ENCODE measurements at regions not wholly inside any gene's neighbourhood (a gene's known extent, or its start where the extent isn't known, plus 50 kb on each side); places are given as distances from the start of the nearest gene placed in this dataset.
"Not testable (repeated sequence)": the region's sequence is repeated elsewhere in the genome, so short reads cannot be mapped to it uniquely, and the experiment has no call there.

DNA sequence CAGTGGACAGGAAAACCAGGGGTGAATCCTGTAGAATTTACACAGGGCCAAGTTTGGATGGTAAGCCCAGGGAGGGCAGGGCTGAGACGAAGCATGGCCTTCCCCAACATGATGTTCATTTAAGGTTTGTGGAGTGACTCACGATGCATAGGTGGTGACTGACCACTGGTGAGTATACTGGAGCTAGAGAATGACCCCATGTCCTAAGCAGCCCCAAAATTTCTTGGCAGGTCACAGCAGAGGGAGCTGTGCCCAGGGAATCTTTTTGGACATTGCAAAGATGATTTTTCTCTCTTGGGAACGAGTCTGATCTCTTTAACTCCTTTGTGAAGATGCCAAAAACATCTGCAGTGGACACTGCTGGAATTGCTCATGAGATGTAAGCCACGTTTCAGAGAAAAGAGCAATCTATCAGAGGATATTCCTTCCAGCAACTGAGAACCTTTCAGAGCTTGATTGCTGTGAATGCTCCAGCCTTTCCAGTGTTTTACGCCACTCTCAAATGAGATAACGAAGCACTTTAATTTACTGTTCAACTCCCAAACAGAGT, 135.9 kb upstream of the TRIM73 start:
- not testable (repeated sequence) for H3K4me3 Mint-ChIP-seq, ATAC-seq, H3K9me3 Mint-ChIP-seq, H3K36me3 Mint-ChIP-seq, H3K4me1 Mint-ChIP-seq, H3K27me3 Mint-ChIP-seq, H3K27ac Mint-ChIP-seq

DNA sequence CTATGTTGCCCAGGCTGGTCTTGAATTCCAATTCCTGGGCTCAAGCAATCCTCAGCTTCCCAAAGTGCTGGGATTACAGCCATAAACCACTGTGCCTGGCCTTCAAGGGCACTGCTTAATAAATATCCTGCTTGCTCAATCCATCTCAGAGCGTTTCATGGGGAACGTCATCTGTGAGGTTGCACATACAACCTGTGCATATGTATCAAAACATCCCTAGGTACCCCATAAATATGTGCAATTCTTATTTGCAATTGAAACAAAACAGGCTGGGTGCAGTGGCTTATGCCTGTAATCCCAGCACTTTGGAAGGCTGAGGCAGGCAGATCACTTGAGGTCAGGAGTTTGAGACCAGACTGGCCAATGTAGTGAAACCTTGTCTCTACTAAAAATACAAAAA, 133.8 kb upstream of the TRIM73 start:
- ATAC-seq, H3K27me3 Mint-ChIP-seq, H3K9me3 Mint-ChIP-seq, H3K27ac Mint-ChIP-seq, H3K36me3 Mint-ChIP-seq, H3K4me1 Mint-ChIP-seq, H3K4me3 Mint-ChIP-seq: not testable (repeated sequence)

DNA sequence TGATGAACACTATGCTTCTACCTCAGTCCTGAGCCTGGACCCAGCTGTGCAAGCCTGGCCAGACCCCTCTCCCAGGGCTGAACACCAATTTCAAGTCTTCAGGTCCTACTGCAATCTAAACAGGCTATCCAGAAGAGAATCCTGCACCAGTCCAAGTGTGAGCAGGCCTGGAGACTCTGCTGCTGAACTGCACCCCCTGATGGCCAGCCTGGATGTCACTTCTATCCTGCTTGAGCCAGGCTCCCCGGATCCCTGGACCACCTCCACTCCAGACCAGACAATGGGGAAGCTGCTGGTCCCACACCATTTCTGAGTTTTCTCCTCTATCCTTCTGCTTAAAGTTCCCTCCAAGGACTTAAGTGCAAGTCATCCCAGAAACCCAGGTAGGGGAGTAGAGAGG, 127.3 kb upstream of the TRIM73 start:
- H3K27ac Mint-ChIP-seq, ATAC-seq, H3K9me3 Mint-ChIP-seq, H3K4me3 Mint-ChIP-seq, H3K27me3 Mint-ChIP-seq, H3K36me3 Mint-ChIP-seq, H3K4me1 Mint-ChIP-seq: not testable (repeated sequence)

DNA sequence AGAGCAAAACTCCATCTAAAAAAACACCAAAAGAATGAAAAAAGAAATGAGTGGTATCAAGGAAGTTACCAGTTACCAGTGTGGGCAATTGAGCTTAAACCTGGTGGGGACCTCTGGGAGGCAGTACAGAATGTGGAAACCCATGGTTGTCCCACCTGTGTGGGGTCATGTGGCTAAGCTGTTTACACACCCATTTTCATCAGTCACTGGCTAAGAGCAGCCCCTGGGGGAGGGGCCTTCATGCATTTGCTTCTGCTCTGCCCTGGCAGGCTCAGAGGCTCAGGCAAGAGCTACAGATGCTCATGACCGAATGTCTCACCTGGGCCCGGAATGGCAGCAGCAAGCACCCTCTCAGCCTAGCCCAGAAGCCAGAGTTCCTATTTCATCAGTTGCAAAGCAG, 126.3 kb upstream of the TRIM73 start:
- H3K4me1 Mint-ChIP-seq, H3K4me3 Mint-ChIP-seq, H3K27ac Mint-ChIP-seq, H3K27me3 Mint-ChIP-seq, H3K9me3 Mint-ChIP-seq, H3K36me3 Mint-ChIP-seq: not testable (repeated sequence)
- peak; percentile 47 for ATAC-seq

DNA sequence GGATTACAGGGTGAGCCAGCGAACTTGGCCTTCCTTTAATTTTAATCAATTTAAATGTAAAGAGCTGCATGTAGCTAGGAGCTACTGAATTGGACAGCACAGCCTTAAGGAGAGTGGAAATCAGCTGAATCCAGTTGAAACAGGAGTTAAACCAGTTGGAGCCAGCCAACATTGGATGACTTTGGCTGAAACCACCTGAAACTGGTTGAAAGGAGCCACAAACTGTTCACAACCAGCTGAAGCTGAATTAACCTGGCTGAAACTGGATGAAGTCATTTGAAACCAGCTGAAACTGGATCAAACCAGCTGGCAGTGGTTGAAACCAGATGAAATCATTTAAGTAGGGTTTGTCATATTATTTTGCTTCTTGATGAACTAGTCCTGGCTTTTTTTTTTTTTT, 121.3 kb upstream of the TRIM73 start:
- H3K4me3 Mint-ChIP-seq, H3K36me3 Mint-ChIP-seq, H3K4me1 Mint-ChIP-seq, H3K27ac Mint-ChIP-seq, ATAC-seq, H3K27me3 Mint-ChIP-seq, H3K9me3 Mint-ChIP-seq: not testable (repeated sequence)
